ENCODE measurements at regions not wholly inside any gene's neighbourhood (a gene's known extent, or its start where the extent isn't known, plus 50 kb on each side); places are given as distances from the start of the nearest gene placed in this dataset.

GRCh38 chr18:27838225-27838624 lies 338.7 kb downstream of the CDH2 start:
- DNase-seq (ENCODE audit: low read depth): peak; percentile 82

- no peak for DNase-seq (ENCODE audit: low read depth)
Measured at GRCh38 chr18:27826101-27826500, 350.8 kb downstream of the CDH2 start.

- DNase-seq (ENCODE audit: low read depth): no peak
Measured at GRCh38 chr18:27825689-27826088, 351.2 kb downstream of the CDH2 start.

GRCh38 chr18:27824841-27825681 lies 351.9 kb downstream of the CDH2 start:
- no peak for DNase-seq (ENCODE audit: low read depth)

- no peak for DNase-seq (ENCODE audit: low read depth)
Measured at GRCh38 chr18:27824275-27824674, 352.7 kb downstream of the CDH2 start.

GRCh38 chr18:27823053-27823452 lies 353.9 kb downstream of the CDH2 start:
- DNase-seq (ENCODE audit: low read depth): no peak

- DNase-seq (ENCODE audit: low read depth): peak; percentile 15
Measured at GRCh38 chr18:27808683-27809082, 368.2 kb downstream of the CDH2 start.

GRCh38 chr18:27803957-27804356 lies 373.0 kb downstream of the CDH2 start:
- DNase-seq (ENCODE audit: low read depth): no peak

- DNase-seq (ENCODE audit: low read depth): no peak
Measured at GRCh38 chr18:27797484-27797883, 379.4 kb downstream of the CDH2 start.

GRCh38 chr18:27794181-27794926 lies 382.6 kb downstream of the CDH2 start:
- no peak for DNase-seq (ENCODE audit: low read depth)

- no peak for DNase-seq (ENCODE audit: low read depth)
Measured at GRCh38 chr18:27793013-27793785, 383.7 kb downstream of the CDH2 start.

- no peak for DNase-seq (ENCODE audit: low read depth)
Measured at GRCh38 chr18:27789406-27789805, 387.5 kb downstream of the CDH2 start.

GRCh38 chr18:27787547-27787946 lies 389.4 kb downstream of the CDH2 start:
- DNase-seq (ENCODE audit: low read depth): no peak

- DNase-seq (ENCODE audit: low read depth): no peak
Measured at GRCh38 chr18:27785815-27786471, 391.0 kb downstream of the CDH2 start.

GRCh38 chr18:27780061-27780745 lies 396.7 kb downstream of the CDH2 start:
- DNase-seq (ENCODE audit: low read depth): no peak

GRCh38 chr18:27778925-27779324 lies 398.0 kb downstream of the CDH2 start:
- no peak for DNase-seq (ENCODE audit: low read depth)

GRCh38 chr18:27778441-27778840 lies 398.5 kb downstream of the CDH2 start:
- peak; percentile 37 for DNase-seq (ENCODE audit: low read depth)

- peak; percentile 5 for DNase-seq (ENCODE audit: low read depth)
Measured at GRCh38 chr18:27772081-27772480, 404.8 kb downstream of the CDH2 start.

GRCh38 chr18:27771571-27771970 lies 405.4 kb downstream of the CDH2 start:
- DNase-seq (ENCODE audit: low read depth): no peak

- DNase-seq (ENCODE audit: low read depth): peak; percentile 43
Measured at GRCh38 chr18:27769152-27769551, 407.8 kb downstream of the CDH2 start.

GRCh38 chr18:27763936-27764335 lies 413.0 kb downstream of the CDH2 start:
- no peak for DNase-seq (ENCODE audit: low read depth)

Data from HT1080 (cell line).